ENCODE measurements at regions not wholly inside any gene's neighbourhood (a gene's known extent, or its start where the extent isn't known, plus 50 kb on each side); places are given as distances from the start of the nearest gene placed in this dataset.

DNA sequence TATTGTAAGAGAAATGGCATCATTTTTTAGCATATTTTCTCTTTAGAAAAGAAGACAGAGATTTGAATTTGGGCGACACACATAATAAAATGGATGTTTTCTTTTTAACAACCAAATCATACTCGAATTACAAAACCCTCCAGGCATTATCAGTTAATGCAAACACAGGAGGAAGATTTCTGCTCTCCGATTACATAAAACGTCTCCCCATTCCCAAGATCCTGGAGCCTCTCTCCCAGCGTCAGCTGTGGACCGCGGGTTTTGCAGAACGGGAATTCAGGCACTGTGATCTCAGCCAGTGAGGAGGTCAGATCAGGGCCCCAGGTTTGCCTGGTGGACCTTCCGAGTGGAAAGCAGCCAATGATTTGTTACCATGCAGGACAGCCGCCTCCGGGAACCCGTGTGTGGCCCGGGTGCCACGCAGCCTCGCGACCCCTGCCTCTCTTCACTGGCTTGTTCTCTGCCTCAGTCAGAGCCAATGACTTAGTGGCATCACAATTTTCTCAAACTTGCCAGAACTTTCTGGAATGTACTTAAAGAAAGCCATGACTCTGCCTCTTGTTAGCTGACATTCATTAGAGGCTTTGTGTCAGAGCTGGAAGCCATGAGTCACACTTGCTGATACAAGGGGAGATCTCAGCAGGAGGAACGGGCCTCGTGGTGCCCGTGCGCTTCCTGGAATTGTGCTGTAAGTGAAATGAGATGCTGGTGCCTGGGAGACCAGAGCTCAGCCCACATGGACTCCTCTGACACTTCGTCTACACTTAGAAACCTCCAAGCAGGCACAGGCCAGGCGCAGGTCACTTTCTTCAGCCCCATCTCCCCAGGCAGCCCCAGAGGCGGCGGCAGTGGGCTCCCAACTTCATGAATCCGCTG is 246.1 kb downstream of the KLF6 start:
- DNase-seq (ENCODE audit: low read depth) = peak; percentile 95

DNA sequence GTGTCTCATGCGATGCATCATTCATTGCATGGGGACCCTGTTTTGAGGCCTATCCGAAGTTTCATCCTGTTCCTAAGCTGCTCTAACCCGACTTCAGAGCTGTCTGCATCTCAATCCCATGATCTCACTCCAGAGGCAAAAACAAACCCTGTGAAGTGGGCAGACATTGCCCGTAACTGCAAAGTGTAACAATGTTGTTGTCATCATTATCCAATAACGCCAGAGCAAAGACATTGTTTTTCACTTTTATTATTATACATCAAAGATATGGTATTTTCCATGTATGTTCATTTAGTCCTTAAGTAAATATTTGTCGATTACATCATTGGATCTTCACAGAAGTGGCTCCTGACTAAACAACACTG is 246.7 kb downstream of the KLF6 start:
- DNase-seq (ENCODE audit: low read depth) = no peak

DNA sequence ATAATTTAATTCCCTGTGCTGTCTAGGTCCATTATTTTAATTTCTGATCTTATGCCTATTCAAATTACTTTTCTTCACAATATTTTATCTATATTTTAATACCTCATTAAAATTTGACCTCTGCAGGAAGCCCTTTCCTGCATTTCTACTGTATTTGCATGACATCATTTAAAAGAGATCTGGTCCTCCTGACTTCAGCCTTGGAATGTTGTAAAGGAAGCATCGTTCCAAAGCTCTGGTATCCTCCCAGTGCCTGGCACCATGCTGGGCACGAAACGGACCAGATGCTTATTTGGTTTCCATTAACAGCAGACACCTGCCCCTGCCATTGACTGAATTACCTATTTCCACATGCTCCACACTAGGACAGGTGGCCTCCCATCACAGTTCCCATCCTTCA is 247.5 kb downstream of the KLF6 start:
- no peak for DNase-seq (ENCODE audit: low read depth)

DNA sequence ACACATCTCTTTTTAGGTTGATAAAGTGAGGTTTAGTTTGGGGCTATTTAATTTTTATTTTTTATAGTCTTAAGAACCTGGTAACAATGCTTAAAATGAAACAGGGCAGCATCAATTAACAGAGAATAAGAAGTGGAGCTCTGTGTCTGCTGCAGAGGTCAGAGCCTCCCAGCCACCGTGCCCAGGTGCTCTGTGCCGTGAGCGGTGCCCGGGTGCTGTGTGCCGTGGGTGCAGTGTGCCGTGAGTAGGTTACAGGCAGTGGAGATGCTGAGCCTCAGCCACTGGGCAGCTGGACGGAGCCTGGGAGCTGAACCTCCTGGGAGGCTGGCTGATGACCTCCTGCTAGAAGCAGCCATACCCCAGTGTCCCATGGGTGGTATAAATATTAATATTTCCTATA is 250.0 kb downstream of the KLF6 start:
- no peak for DNase-seq (ENCODE audit: low read depth)

DNA sequence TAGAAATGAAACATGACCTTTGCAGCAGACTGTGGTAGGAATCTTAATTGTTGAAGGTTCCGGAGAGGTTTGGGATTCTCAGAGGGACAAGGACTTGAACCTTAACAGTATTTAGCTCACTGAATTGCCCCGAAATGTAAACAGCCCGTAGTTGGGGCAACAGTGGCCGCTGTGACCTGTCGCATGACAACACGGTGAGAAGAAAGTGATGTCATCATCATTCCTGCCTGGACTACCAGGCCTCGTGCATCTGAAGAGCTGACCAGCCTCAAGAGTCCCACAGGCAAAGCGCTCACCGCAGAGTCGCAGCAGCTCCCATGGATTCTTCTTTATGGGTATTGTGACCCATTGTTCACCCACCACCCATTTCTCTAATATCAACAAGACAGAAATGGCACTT is 250.6 kb downstream of the KLF6 start:
- no peak for DNase-seq (ENCODE audit: low read depth)

DNA sequence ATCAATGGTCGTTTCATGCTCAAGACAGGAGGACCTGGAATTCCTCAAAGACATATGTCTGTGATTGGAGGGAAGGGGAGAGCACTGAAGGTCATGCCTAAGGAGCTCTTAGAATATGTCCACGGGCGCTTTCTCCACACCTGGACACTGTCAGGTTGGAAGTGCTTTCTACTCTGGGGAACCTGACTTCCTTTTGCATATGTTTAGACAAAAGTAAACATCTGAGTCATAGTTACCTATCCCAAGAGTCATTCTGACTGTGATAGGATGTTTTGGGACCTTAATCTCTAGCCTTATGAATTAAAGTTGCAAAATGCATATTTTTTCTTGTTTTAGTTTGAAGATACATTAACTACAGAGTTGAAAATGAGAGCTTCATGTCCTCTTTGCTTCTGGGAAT is 251.7 kb downstream of the KLF6 start:
- DNase-seq (ENCODE audit: low read depth) = no peak

DNA sequence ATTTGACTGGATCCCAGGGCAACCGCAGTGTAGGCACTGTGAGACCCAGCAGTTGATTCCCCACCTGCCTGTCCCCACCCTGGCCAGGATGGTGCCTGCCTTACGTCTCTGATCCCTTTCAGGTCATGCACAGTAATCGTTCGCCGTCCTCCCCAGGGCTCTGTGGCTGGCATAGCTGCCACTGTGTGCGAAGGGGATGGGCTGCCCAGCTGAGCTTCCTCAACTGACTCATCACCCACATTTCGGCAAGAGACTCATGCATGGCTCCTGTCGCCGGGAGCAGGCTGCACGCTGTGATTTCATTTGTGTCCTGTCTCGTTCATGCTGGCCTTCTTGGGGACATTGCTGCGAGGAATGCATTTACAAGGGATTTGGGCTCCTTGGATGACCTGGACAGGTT is 252.4 kb downstream of the KLF6 start:
- no peak for DNase-seq (ENCODE audit: low read depth)

DNA sequence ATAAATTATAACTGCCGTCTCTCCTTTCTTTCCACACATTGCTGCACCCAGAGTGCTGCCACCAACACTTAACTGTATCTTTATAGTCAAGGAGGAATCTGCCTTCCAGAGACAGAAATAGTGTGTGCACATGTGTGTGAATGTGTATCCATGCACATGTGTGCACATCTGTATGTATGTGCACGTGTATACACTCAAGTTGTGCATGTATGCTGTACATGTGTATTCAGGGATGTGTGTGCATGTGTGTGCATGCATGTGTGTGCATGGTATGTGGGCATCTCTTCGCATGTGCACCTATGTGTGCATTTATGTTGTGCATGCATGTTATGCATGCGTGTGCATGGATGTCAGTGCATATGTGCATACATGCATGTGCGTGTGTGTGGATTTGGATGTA is 253.3 kb downstream of the KLF6 start:
- no peak for DNase-seq (ENCODE audit: low read depth)

DNA sequence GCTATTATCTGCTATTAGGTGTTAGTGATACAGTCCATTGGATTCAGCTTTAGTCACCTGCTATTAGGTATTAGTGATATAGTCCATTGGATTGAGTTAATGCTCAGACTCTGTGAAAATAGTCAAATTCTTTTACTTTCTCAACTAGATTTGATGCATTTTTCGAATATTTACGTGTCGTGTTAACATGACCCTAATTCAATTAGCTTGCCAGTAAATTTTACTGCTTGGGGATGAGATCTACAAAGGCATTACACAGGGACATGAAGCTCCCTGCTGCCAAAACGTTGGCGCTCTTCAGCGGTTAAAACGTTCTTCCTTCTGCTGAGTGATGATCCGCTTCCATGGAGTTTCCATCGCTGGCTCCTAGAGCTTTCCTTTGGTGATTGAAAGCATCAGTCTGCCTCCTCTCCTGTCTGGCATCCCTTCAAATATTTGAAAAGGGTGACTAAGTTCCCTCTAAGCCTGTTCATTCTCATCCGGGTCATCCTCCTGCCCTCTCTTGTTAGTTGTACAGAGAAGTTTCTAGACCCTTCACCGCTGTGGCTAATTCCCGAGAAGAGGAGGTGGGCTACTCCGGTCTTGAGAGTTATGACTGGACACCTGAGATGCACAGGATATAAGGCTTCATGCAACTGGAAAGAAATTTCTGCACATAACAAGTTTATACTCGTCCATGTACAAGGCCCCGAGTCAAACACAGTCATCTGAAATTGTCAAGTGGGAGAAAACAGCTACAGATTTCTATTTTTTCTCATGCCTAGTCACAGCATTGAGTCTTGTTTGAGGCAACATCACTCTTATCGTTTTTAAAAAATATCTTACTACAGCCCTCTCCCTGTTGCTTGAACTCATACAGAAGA is 254.0 kb downstream of the KLF6 start:
- no peak for DNase-seq (ENCODE audit: low read depth)

DNA sequence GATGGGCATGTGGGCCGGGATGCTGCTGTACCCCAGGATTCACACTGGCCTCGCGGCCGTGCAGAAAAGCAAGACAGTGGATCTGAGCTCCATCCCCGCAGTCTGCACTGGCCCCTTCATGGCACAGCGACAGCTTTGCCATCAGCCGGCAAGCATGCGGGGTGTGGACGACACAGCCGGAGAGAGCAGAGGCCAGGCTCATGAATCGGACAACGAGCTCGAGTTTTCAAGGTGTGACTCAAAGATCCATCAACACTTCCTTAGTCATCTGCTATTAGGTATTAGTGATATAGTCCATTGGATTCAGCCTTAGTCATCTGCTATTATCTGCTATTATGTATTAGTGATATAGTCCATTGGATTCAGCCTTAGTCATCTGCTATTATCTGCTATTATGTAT is 254.7 kb downstream of the KLF6 start:
- DNase-seq (ENCODE audit: low read depth) = no peak

DNA sequence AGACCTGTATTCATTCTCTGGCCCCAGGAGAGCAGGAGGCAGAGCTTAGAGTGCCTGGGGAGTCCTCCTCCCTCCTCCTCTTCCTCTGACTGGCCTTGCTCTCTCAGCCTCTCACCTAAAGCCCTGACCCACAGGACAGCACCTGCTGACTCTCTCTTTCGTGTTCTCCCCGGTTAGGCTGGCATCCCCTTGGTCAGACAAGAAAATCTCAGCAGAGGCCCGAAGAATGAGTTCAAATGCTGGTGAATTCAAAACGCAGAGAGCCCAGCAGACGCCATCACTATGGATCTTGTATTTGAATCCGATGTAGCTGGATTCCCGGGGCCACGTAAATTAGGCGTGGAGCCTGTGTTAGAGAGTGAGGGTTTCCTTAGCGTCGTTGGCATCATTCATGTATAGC is 255.3 kb downstream of the KLF6 start:
- no peak for DNase-seq (ENCODE audit: low read depth)

DNA sequence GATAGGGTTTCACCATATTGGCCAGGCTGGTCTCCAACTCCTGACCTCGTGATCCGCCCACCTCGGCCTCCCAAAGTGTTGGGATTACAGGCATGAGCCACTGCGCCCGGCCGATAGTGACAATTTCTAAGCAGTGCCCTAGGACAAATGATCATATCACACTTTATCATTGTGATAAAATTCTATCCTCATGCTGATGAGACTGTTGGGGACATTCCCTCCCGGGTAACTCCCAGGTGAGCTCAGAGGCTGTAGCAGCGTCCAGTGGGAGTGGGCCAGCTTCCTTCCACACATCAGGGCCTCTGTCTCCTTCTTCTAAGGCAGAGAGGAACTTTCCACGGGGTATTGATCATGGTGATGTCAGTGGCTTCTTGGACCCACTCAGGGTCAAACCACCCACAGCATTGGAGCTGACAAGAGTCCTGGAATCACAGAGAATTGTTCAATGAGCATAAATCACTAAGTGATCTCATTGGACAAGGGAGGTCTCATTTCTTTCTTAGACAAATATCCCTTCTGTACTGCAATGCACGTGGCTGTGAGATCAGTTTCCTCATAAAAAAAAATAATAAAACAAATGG is 256.1 kb downstream of the KLF6 start:
- no peak for DNase-seq (ENCODE audit: low read depth)

DNA sequence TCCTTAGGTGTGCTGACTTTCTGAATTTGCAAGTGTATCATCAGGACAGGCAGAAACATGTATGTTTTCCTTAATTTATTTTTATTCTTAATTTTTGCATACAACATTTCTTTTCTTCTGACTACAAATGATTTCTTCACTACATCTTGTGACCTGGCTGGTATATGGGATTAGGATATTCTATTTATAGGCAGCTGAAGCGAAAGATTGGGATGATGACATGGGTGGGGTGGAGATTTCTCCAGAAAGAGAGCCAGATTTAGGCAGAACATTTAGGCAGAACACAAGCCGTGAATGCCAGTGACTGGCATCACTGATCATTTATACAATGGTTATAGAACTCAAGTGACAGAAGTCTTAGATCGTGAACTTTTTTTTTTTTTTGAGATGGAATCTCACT is 256.7 kb downstream of the KLF6 start:
- DNase-seq (ENCODE audit: low read depth) = no peak

DNA sequence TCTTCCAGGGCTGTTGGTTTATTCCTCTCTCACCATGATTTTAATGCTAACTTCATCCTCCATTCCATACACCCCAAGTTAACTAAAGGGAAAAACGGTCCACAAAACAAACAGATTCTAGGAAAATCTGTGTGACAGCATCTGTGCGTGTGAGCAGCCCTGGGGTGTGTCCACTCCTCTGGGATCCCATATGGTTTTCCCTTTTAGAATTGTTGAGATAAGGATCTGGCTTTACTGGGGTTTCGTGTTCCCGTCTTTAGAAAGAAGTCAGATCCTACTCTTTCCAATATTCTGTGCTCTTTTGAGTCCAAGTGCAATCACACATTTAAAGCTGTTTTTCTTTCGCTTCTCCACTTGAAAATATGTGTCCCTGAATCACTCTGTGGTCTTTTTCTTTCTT is 257.1 kb downstream of the KLF6 start:
- no peak for DNase-seq (ENCODE audit: low read depth)

DNA sequence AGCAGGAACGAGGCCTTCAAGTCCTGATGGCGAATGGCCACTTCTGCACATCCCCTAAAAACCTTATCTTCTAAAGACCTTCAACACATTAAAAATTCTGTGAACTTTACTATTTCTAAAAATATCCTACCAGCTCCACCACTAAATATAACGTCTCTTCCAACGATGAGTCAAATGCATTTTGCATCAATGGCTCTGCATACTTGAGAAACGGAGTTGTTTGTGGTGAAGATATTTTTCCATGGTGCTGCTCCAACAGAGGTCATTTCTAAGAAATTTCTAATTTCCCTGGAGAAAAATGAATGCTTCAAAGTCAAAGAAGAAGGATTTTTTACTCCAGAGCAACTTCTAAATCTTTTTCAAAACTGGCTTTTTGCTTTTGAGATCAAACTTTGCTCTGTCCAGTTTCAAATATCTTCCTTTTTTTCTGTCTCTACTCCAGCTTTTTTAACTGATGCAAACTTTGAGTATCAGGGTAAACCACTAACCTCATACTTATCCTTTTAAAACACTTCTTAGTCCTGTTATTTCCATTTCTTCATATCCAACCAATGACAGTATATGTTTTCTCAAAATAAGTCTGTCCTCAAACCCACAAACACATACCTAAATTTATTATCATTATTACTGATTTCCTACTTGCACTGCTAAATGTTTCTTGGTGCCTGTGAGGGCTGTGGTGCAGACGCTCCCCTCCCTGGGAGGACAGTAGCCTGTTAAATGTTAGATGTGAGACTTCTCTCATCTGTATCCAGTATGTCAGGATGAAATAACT is 258.1 kb downstream of the KLF6 start:
- peak; percentile 66 for DNase-seq (ENCODE audit: low read depth)

DNA sequence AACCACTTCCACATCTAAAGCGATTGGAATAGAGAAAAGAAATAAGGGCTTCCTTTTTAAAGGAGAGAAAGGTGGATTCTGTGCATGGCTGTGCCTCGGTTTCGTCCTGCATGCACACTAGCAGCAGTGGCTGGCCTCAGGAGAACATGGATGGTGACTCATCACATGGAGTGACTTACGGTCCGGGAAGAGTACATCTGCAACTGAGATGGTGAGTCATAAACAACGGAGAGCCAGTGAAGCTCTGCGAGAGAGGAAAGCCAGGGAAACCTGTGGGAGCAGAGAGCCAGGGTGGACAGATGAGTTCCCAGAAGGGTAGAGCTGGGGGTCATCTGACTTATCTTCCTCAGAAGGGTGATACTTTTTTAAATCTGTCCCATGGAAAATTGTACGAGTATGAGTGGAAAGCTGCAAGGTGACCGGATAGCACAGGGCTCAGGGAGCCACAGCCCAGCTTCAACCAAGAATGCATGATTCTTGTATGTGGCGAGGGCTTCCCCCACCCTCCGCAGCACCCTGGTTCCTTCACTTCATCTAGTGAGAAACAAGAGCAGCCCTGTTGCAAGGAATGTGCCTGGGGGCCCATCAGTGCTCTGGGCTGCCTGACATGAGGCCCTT is 259.1 kb downstream of the KLF6 start:
- peak; percentile 97 for DNase-seq (ENCODE audit: low read depth)

DNA sequence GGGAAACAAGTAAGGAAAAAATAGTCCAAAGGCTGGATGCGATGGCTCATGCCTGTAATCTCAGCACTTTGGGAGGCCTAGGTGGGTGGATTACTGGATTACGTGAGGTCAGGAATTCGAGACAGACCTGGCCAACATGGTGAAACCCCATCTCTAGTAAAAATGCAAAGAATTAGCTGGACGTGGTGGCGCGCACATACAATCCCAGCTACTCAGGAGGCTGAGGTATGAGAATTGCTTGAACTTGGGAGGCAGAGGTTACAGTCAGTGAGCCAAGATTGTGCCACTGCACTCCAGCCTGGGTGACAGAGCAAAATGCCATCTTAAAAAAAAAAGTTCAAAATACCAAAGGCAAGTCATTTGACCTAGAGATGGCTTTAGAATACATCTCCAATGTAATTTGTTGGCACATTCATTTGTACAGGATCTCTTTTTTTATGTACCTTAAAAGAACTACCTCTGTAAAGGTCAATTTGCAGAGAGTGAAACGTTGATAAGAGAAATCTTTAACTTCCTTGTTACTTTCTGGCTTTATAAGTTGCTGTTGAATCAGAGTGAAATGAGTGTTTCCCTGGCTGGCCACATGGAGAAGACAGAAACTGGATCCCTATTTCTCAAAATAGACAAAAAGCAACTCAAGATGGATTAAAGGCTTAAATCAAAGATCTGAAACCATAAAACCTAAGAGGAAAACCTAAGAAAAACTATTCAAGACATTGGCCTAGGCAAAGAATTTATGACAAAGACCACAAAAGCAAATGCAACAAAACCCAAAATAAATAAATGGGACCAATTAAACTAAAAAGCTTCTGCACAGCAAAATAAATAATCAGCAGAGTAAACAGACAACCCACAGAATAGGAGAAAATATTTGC is 260.7 kb downstream of the KLF6 start:
- no peak for DNase-seq (ENCODE audit: low read depth)

DNA sequence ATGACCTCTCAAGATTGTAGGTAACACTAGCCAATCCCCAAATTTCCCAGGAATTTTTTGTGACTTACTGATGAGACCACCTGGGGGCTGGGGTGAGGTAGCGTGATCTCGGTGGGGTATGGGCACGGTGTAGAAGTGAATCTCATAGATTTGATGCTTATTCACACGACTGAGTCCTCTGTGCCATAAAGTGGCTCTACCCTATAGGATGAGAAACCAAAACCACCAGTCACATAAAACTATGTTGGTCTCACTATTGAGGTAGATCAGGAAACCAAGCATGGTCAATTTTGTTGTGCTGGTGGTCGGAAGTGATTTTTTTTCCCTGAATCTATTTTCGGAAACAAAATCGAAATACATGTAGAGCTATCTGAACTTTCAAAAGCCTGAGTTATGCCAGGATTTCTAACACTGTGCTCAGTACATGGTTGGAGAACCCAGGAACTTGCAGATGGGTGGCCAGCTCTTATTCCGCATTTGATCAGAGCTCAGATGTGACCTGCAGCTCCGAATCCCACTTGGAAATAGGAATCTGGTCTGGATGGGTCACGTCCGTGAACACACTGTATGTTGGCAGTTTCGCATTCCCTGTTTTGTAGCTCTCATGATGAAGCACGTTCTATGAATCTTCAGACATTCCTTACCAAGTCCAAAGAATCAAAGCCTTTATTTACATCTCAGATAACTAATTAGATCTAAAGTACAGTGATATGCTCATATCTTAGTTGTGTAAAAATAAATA is 261.5 kb downstream of the KLF6 start:
- DNase-seq (ENCODE audit: low read depth) = no peak

DNA sequence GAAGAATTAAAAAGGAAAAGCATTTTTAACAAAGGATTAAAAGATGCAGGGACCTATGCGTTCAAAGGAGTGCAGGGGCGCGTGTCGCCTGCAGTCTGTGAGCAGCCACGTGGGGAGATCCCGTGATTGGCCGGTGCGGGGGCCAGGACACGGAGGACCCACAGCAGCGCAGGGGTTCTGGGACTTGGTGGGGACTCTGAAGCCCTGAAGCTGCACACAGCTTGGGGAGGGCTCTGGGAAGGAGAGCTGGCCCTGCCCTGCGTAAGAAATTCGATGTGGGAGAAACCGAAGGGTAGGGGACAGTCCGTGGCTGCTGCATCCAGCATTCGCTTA is 268.1 kb downstream of the KLF6 start:
- no peak for DNase-seq (ENCODE audit: low read depth)

DNA sequence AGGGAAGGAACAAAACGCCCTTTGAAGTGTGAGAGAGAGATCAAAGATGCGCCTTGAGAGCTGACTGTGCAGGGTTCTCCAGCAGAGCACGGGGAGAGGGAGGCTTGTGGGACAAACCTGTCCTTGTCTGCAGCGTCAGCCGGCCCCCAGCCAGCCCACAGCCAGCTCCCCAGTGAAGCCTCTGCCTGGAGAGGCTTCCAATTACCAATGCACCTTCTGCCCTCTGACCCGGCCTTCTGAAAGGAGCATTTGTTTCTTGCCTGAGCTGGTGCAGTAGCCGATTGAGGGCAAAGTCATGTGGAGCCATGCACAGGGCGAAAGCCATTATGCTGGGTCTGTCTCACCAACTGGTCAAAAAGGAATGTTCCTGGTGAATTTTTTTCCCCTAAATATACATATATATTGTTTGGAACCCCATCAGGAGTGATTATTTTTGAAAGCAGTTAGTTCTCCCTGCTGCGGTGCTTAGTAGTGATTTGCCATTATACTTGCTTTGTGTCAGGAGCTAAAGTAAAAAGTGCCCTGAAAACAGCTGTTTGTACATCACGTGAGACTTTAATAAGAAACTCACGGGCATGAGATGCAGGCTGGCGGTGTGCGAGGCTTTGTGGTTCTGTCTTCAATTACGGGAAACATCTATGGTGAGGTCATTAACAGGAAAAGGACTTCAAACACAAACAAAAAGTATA is 268.6 kb downstream of the KLF6 start:
- DNase-seq (ENCODE audit: low read depth) = no peak

Data from non-pigmented ciliary epithelial cell (primary cell).